ENCODE measurements at regions not wholly inside any gene's neighbourhood (a gene's known extent, or its start where the extent isn't known, plus 50 kb on each side); places are given as distances from the start of the nearest gene placed in this dataset.

DNA sequence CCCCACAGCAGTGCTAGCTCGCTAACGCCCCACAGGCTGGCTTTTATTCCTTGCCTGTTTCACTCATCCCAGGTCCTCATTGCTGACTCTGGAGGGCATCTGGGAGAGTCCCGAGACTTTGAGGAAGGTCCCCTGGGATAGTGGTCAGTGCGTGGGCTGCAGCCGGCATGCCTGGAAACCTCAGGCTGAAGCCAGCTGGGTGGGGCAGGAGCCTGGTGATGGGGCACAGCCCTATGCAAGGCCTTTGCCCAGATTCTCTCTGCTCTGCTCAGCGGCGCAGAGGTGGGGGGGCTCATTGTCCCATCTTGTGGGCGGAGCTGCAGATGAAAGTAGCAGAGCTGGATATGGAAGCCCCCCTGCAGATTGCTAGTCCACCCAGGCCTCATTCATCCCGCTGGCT, 55.7 kb upstream of the SMAD6 start:
- TF ChIP-seq NRF1 (IDR thresholded peaks at IDR 0.05; ENCODE audit: low read depth, low read length), result no peak
- no peak for TF ChIP-seq GATA2 (CRISPR knock-in tag; IDR thresholded peaks at IDR 0.05)
- TF ChIP-seq POLR2AphosphoS5 (IDR thresholded peaks at IDR 0.05; ENCODE audit: low read depth, low read length), result no peak

All from SK-N-SH (cell line).